ENCODE measurements at regions not wholly inside any gene's neighbourhood (a gene's known extent, or its start where the extent isn't known, plus 50 kb on each side); places are given as distances from the start of the nearest gene placed in this dataset.

GRCh38 chr7:85475476-85475875 is 288.6 kb upstream of the SEMA3D start:
- H3K4me1 Mint-ChIP-seq: no peaks in the 10 kb centered on the region
- H3K9me3 Mint-ChIP-seq: peaks cover 0 to 4% (median 0%) of the 10 kb centered on the region in 9 donors
- POLR2A ChIA-PET: no interaction called here
- no peaks in the 10 kb centered on the region for H3K27me3 Mint-ChIP-seq
- H3K36me3 Mint-ChIP-seq: no peaks in the 10 kb centered on the region
- no peak overlapping the region for H3K4me3 Mint-ChIP-seq
- ATAC-seq (no peak), DNase-seq (no peak)
- no peak overlapping the region for H3K27ac Mint-ChIP-seq

- H3K4me1 Mint-ChIP-seq: no peaks in the 10 kb centered on the region
- ATAC-seq (no peak), DNase-seq (no peak)
- peaks cover 0 to 2% (median 0%) of the 10 kb centered on the region in 9 donors for H3K9me3 Mint-ChIP-seq
- no peaks in the 10 kb centered on the region for H3K27me3 Mint-ChIP-seq
- H3K27ac Mint-ChIP-seq: no peak overlapping the region
- H3K36me3 Mint-ChIP-seq: no peaks in the 10 kb centered on the region
- no peak overlapping the region for H3K4me3 Mint-ChIP-seq
- POLR2A ChIA-PET: no interaction called here
Observed at GRCh38 chr7:85475071-85475470, 288.2 kb upstream of the SEMA3D start.

GRCh38 chr7:85474234-85474633 is 287.4 kb upstream of the SEMA3D start:
- Mint-ChIP-seq H3K27ac (no peak overlapping the region), H3K9me3 (peaks cover 0 to 1% (median 0%) of the 10 kb centered on the region in 9 donors), H3K36me3 (no peaks in the 10 kb centered on the region), H3K4me1 (no peaks in the 10 kb centered on the region), H3K27me3 (no peaks in the 10 kb centered on the region), H3K4me3 (no peak overlapping the region)
- no peak for ATAC-seq
- no peak for DNase-seq
- POLR2A ChIA-PET: no interaction called here

- H3K27me3 Mint-ChIP-seq: peaks cover 0 to 4% (median 0%) of the 10 kb centered on the region in 5 donors
- no peaks in the 10 kb centered on the region for H3K4me1 Mint-ChIP-seq
- DNase-seq (no peak), ATAC-seq (no peak)
- no peak overlapping the region for H3K4me3 Mint-ChIP-seq
- no peak overlapping the region for H3K27ac Mint-ChIP-seq
- H3K9me3 Mint-ChIP-seq: peaks cover 0 to 4% (median 0%) of the 10 kb centered on the region in 9 donors
- no peaks in the 10 kb centered on the region for H3K36me3 Mint-ChIP-seq
- POLR2A ChIA-PET: no interaction called here
Observed at GRCh38 chr7:85471740-85472139, 284.9 kb upstream of the SEMA3D start.

GRCh38 chr7:85471307-85471706 is 284.5 kb upstream of the SEMA3D start:
- H3K27ac Mint-ChIP-seq: no peak overlapping the region
- H3K4me3 Mint-ChIP-seq: no peak overlapping the region
- H3K4me1 Mint-ChIP-seq: no peaks in the 10 kb centered on the region
- no peak for DNase-seq
- H3K36me3 Mint-ChIP-seq: no peaks in the 10 kb centered on the region
- ATAC-seq: no peak
- POLR2A ChIA-PET: no interaction called here
- peaks cover 0 to 4% (median 0%) of the 10 kb centered on the region in 5 donors for H3K27me3 Mint-ChIP-seq
- peaks cover 0 to 4% (median 0%) of the 10 kb centered on the region in 9 donors for H3K9me3 Mint-ChIP-seq

GRCh38 chr7:85469446-85470010 is 282.7 kb upstream of the SEMA3D start:
- POLR2A ChIA-PET: no interaction called here
- ATAC-seq (no peak), DNase-seq (no peak)
- peaks cover 0 to 4% (median 0%) of the 10 kb centered on the region in 9 donors for H3K9me3 Mint-ChIP-seq
- H3K27ac Mint-ChIP-seq: no peak overlapping the region
- no peaks in the 10 kb centered on the region for H3K36me3 Mint-ChIP-seq
- H3K4me1 Mint-ChIP-seq: no peaks in the 10 kb centered on the region
- H3K4me3 Mint-ChIP-seq: no peak overlapping the region
- H3K27me3 Mint-ChIP-seq: peaks cover 0 to 4% (median 0%) of the 10 kb centered on the region in 5 donors

GRCh38 chr7:85464042-85464651 is 277.3 kb upstream of the SEMA3D start:
- H3K36me3 Mint-ChIP-seq: no peaks in the 10 kb centered on the region
- H3K27ac Mint-ChIP-seq: no peak overlapping the region
- no peak overlapping the region for H3K4me3 Mint-ChIP-seq
- no peaks in the 10 kb centered on the region for H3K4me1 Mint-ChIP-seq
- POLR2A ChIA-PET: no interaction called here
- H3K9me3 Mint-ChIP-seq: peaks cover 0 to 4% (median 0%) of the 10 kb centered on the region in 9 donors
- peaks cover 0 to 4% (median 0%) of the 10 kb centered on the region in 5 donors for H3K27me3 Mint-ChIP-seq
- no peak for DNase-seq
- ATAC-seq: no peak

- DNase-seq (no peak), ATAC-seq (no peak)
- peaks cover 0 to 3% (median 0%) of the 10 kb centered on the region in 9 donors for H3K9me3 Mint-ChIP-seq
- no peaks in the 10 kb centered on the region for H3K4me1 Mint-ChIP-seq
- no peak overlapping the region for H3K27ac Mint-ChIP-seq
- POLR2A ChIA-PET: no interaction called here
- H3K36me3 Mint-ChIP-seq: no peaks in the 10 kb centered on the region
- no peak overlapping the region for H3K4me3 Mint-ChIP-seq
- H3K27me3 Mint-ChIP-seq: peaks cover 0 to 2% (median 0%) of the 10 kb centered on the region in 5 donors
Observed at GRCh38 chr7:85462671-85463070, 275.8 kb upstream of the SEMA3D start.

- Mint-ChIP-seq H3K4me1 (no peaks in the 10 kb centered on the region), H3K4me3 (no peak overlapping the region), H3K9me3 (peaks cover 0 to 2% (median 0%) of the 10 kb centered on the region in 9 donors), H3K36me3 (no peaks in the 10 kb centered on the region), H3K27ac (no peak overlapping the region), H3K27me3 (no peaks in the 10 kb centered on the region)
- ATAC-seq (no peak), DNase-seq (no peak)
- POLR2A ChIA-PET: no interaction called here
Observed at GRCh38 chr7:85457911-85458310, 271.1 kb upstream of the SEMA3D start.

GRCh38 chr7:85456254-85456653 is 269.4 kb upstream of the SEMA3D start:
- Mint-ChIP-seq H3K36me3 (no peaks in the 10 kb centered on the region), H3K27me3 (no peaks in the 10 kb centered on the region), H3K4me1 (no peaks in the 10 kb centered on the region), H3K27ac (no peak overlapping the region), H3K9me3 (peaks cover 0 to 2% (median 0%) of the 10 kb centered on the region in 9 donors), H3K4me3 (no peak overlapping the region)
- ATAC-seq (no peak), DNase-seq (no peak)
- POLR2A ChIA-PET: no interaction called here

GRCh38 chr7:85454904-85455303 is 268.0 kb upstream of the SEMA3D start:
- H3K27ac Mint-ChIP-seq: no peak overlapping the region
- no peak overlapping the region for H3K4me3 Mint-ChIP-seq
- DNase-seq: no peak
- no peak for ATAC-seq
- no peaks in the 10 kb centered on the region for H3K27me3 Mint-ChIP-seq
- H3K4me1 Mint-ChIP-seq: no peaks in the 10 kb centered on the region
- peaks cover 0 to 2% (median 0%) of the 10 kb centered on the region in 9 donors for H3K9me3 Mint-ChIP-seq
- H3K36me3 Mint-ChIP-seq: no peaks in the 10 kb centered on the region
- POLR2A ChIA-PET: no interaction called here

- Mint-ChIP-seq H3K4me3 (no peak overlapping the region), H3K9me3 (peaks cover 0 to 2% (median 0%) of the 10 kb centered on the region in 9 donors), H3K27ac (no peak overlapping the region), H3K36me3 (no peaks in the 10 kb centered on the region), H3K27me3 (no peaks in the 10 kb centered on the region), H3K4me1 (no peaks in the 10 kb centered on the region)
- POLR2A ChIA-PET: no interaction called here
- no peak for ATAC-seq
- no peak for DNase-seq
Observed at GRCh38 chr7:85452674-85453073, 265.8 kb upstream of the SEMA3D start.

- H3K36me3 Mint-ChIP-seq: no peaks in the 10 kb centered on the region
- H3K9me3 Mint-ChIP-seq: peaks cover 0 to 2% (median 0%) of the 10 kb centered on the region in 9 donors
- H3K4me1 Mint-ChIP-seq: no peaks in the 10 kb centered on the region
- no peaks in the 10 kb centered on the region for H3K27me3 Mint-ChIP-seq
- DNase-seq: no peak
- H3K27ac Mint-ChIP-seq: no peak overlapping the region
- POLR2A ChIA-PET: no interaction called here
- H3K4me3 Mint-ChIP-seq: no peak overlapping the region
- no peak for ATAC-seq
Observed at GRCh38 chr7:85449478-85449877, 262.6 kb upstream of the SEMA3D start.

- DNase-seq (no peak), ATAC-seq (no peak)
- Mint-ChIP-seq H3K36me3 (no peaks in the 10 kb centered on the region), H3K4me3 (no peak overlapping the region), H3K27ac (no peak overlapping the region), H3K9me3 (peaks cover 0 to 2% (median 0%) of the 10 kb centered on the region in 9 donors), H3K27me3 (no peaks in the 10 kb centered on the region), H3K4me1 (no peaks in the 10 kb centered on the region)
- POLR2A ChIA-PET: no interaction called here
Observed at GRCh38 chr7:85447004-85447403, 260.1 kb upstream of the SEMA3D start.
